KG1 (cell line): ENCODE measurements at regions not wholly inside any gene's neighbourhood (a gene's known extent, or its start where the extent isn't known, plus 50 kb on each side); places are given as distances from the start of the nearest gene placed in this dataset.

Source experiments
- DNase-seq: peaks from one replicate; lab custom pipeline; 2025; lab: John Stamatoyannopoulos, UW

- no peak for DNase-seq
Observed at GRCh38 chr4:124177647-124178425, 534.7 kb downstream of the ANKRD50 start.

- no peak for DNase-seq
Observed at GRCh38 chr4:124178449-124179021, 534.0 kb downstream of the ANKRD50 start.

- DNase-seq = no peak
Observed at GRCh38 chr4:124179506-124180186, 532.9 kb downstream of the ANKRD50 start.

- DNase-seq = no peak
Observed at GRCh38 chr4:124181039-124181438, 531.5 kb downstream of the ANKRD50 start.

GRCh38 chr4:124183231-124183630 is 529.3 kb downstream of the ANKRD50 start:
- DNase-seq = no peak

- DNase-seq = no peak
Observed at GRCh38 chr4:124183926-124184325, 528.6 kb downstream of the ANKRD50 start.

- DNase-seq = no peak
Observed at GRCh38 chr4:124184792-124185191, 527.7 kb downstream of the ANKRD50 start.

GRCh38 chr4:124188595-124188994 is 523.9 kb downstream of the ANKRD50 start:
- no peak for DNase-seq

GRCh38 chr4:124189545-124189944 is 523.0 kb downstream of the ANKRD50 start:
- DNase-seq = no peak

GRCh38 chr4:124191329-124191728 is 521.2 kb downstream of the ANKRD50 start:
- DNase-seq = no peak

GRCh38 chr4:124192544-124192943 is 520.0 kb downstream of the ANKRD50 start:
- DNase-seq = no peak

- no peak for DNase-seq
Observed at GRCh38 chr4:124199185-124199584, 513.3 kb downstream of the ANKRD50 start.

- DNase-seq = no peak
Observed at GRCh38 chr4:124199755-124200154, 512.8 kb downstream of the ANKRD50 start.

- DNase-seq = no peak
Observed at GRCh38 chr4:124201636-124202035, 510.9 kb downstream of the ANKRD50 start.

- DNase-seq = no peak
Observed at GRCh38 chr4:124202099-124202498, 510.4 kb downstream of the ANKRD50 start.

- DNase-seq = no peak
Observed at GRCh38 chr4:124203613-124204238, 508.8 kb downstream of the ANKRD50 start.

- DNase-seq = no peak
Observed at GRCh38 chr4:124206779-124207605, 505.5 kb downstream of the ANKRD50 start.

GRCh38 chr4:124209211-124209610 is 503.3 kb downstream of the ANKRD50 start:
- no peak for DNase-seq

- no peak for DNase-seq
Observed at GRCh38 chr4:124209626-124210025, 502.9 kb downstream of the ANKRD50 start.

GRCh38 chr4:124210746-124211145 is 501.8 kb downstream of the ANKRD50 start:
- DNase-seq = no peak

GRCh38 chr4:124212815-124213630 is 499.5 kb downstream of the ANKRD50 start:
- DNase-seq = no peak
